ENCODE measurements at regions not wholly inside any gene's neighbourhood (a gene's known extent, or its start where the extent isn't known, plus 50 kb on each side); places are given as distances from the start of the nearest gene placed in this dataset.

DNA sequence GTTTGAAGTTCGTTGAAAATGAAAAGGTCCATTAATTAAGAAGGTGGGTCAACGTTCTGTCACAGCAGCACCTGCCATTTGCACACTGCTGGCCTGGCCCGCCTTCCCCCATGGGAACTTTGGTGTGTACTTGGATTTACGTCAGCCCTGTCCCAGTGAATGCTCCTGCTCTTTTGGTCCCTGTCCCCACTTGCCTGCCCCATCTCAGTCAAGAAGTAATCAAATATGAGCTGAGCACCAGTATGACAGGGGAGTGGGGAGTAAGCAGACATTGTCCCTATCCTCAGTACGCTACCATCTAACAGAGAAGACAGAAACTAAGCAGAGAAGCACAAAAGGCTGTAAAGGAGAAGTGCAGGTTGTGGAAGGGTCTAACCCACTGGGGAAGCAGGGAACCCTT, 65.1 kb downstream of the SLC4A3 start:
- peaks cover 0 to 14% (median 8%) of the 10 kb centered on the region in 9 donors for H3K4me1 ChIP-seq
- no peak overlapping the region for H3K27ac ChIP-seq
- TF ChIP-seq, protein P1, sequence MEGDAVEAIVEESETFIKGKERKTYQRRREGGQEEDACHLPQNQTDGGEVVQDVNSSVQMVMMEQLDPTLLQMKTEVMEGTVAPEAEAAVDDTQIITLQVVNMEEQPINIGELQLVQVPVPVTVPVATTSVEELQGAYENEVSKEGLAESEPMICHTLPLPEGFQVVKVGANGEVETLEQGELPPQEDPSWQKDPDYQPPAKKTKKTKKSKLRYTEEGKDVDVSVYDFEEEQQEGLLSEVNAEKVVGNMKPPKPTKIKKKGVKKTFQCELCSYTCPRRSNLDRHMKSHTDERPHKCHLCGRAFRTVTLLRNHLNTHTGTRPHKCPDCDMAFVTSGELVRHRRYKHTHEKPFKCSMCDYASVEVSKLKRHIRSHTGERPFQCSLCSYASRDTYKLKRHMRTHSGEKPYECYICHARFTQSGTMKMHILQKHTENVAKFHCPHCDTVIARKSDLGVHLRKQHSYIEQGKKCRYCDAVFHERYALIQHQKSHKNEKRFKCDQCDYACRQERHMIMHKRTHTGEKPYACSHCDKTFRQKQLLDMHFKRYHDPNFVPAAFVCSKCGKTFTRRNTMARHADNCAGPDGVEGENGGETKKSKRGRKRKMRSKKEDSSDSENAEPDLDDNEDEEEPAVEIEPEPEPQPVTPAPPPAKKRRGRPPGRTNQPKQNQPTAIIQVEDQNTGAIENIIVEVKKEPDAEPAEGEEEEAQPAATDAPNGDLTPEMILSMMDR (IDR thresholded peaks at IDR 0.05), result no peak
- ATAC-seq (no peak), DNase-seq (no peak)
- intact Hi-C loops (cut with DNase I), result loop anchor here in 2 of 10 donors (5.0 kb wide), 2 partner anchors 150 to 155 kb away; partner anchors contain the start of genes CHPF (in 1 of the 2) and TMEM198 (in 1 of the 2)
- H3K27me3 ChIP-seq, result peaks cover 0 to 21% (median 4%) of the 10 kb centered on the region in 7 donors
- peaks cover 0 to 7% (median 0%) of the 10 kb centered on the region in 11 donors for H3K9me3 ChIP-seq
- H3K4me3 ChIP-seq, result no peak overlapping the region
- H3K36me3 ChIP-seq, result no peaks in the 10 kb centered on the region
- WGBS, 2 donors, result 82 to 89% methylated on average over 5 of the region's 5 CpGs

DNA sequence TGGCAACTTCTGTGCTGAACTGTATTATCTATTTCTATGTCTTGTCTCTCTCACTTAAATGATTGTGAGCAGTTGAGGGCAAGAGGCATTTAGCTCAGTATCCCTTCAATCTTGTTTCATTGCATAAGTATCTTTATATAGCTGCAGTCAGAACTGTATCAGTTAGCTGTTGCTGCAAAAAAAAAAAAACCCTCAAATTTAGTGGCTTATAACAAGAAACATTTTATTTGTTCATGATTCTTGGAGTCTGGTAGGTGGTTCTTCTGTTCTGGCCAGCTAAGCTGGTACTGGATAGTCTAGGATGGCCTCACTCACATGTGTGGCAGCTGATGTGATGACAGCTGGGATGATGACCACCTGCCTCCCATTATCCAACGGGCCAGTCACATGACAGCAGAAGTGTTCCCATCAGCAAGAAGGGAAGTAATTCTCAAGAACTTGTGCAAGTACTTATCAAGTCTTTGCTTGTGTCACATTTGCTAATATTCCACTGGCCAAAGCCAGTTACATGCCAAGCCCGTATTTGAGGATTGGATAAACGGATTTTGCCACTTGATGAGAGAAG, 67.8 kb downstream of the SLC4A3 start:
- Histone ChIP-seq H3K27ac (no peak overlapping the region), H3K4me1 (peaks cover 0 to 13% (median 0%) of the 10 kb centered on the region in 9 donors), H3K36me3 (no peaks in the 10 kb centered on the region), H3K27me3 (peaks cover 0 to 31% (median 0%) of the 10 kb centered on the region in 7 donors), H3K4me3 (no peak overlapping the region), H3K9me3 (peaks cover 0 to 7% (median 0%) of the 10 kb centered on the region in 11 donors)
- DNase-seq (no peak), ATAC-seq (no peak)
- intact Hi-C loops (cut with DNase I), result no loop called here
- TF ChIP-seq, protein P1 (IDR thresholded peaks at IDR 0.05), result no peak
- WGBS, 2 donors, result 44 to 47% methylated on average over 3 of the region's 3 CpGs

DNA sequence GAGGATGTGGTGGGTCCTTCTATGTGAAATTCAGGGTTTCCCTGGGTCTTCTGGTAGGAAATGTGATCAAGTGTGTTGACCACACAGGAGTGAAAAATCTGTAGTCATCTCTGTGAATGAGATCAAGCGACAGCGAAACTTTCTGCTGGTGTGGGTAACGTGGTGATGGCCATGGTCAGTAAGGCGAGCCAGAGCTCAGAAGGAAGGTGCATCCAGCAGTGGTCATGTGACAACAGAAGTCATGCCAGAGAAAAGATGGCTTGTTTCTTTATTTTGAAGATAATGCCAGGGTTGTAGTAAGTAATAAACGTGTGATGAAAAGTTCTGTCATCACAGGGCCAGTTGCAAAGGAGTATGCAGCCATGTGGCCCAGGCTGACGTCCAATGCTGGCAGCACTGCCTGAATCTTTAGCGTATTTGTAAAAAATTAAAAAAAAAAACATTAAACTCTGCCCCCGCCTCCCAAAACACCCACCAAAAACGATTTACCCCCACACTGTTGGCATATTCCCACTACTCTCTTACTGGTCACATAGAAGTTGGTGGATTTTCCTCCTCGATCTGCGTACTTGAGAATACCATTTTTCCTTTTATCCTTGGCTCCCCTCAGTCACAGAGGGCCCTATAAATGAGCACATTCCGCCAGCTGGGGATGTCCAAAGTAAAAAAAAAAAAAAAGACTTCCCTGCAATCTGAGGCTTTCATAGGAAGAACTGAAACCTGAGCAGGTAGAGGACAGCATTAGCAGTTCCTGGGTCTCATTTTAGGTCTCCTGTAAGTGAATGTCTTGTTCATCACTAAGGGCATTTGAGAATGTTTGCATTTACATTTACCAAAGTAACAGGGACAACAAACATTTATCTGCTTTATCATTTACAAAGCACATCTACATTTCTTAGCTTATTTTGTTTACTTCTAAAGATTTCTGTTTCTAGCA, 70.6 kb downstream of the SLC4A3 start:
- 35 to 47% methylated on average over 12 of the region's 12 CpGs for WGBS, 2 donors
- peaks cover 0 to 32% (median 16%) of the 10 kb centered on the region in 9 donors for H3K4me1 ChIP-seq
- peaks cover 0 to 25% (median 0%) of the 10 kb centered on the region in 7 donors for H3K27me3 ChIP-seq
- peaks cover 0 to 7% (median 0%) of the 10 kb centered on the region in 11 donors for H3K9me3 ChIP-seq
- intact Hi-C loops (cut with DNase I), result no loop called here
- H3K36me3 ChIP-seq, result no peaks in the 10 kb centered on the region
- ATAC-seq, result peak in 6 of 8 donors; percentile 30 to 66 (median 42)
- peak in 1 of 2 donors; percentile 33 for DNase-seq
- TF ChIP-seq, protein P1 (IDR thresholded peaks at IDR 0.05), result no peak
- H3K27ac ChIP-seq, result peak overlapping the region in 2 of 10 donors; percentile 16 to 28
- H3K4me3 ChIP-seq, result no peak overlapping the region

DNA sequence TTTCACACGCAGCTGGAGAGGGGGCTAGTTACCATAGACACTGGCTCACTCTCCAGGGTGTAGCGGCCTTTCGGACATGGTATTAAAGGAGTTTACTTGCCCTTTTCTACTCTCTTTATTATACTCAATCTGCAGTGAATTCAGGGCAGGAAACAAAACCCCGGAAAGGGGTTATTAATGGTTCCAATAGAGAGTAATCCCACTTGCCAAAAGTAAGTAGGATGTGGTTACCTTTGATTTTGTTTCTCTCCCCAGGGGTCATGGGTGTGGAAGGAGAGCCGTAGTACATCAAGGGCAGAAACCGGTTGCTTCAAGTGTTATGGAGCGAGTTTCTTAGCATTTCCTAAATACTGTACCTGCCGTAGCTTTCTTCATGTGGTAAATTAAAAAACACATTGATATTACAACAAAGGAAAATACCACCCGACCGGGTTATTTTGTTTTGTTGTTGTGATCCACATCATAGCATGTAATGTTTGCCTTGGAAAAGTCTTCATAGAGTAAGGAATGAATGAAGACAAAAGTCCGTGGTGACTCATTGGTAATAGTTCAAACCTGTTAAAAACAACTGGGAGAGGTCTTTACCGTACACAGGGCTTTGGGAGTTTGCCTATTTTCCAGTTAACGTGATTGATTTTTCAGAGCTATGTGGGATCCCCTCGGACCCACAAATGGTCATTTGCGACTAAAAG, 71.5 kb downstream of the SLC4A3 start:
- DNase-seq (no peak), ATAC-seq (no peak)
- TF ChIP-seq, protein P1 (IDR thresholded peaks at IDR 0.05), result no peak
- intact Hi-C loops (cut with DNase I), result no loop called here
- peaks cover 0 to 7% (median 0%) of the 10 kb centered on the region in 11 donors for H3K9me3 ChIP-seq
- no peaks in the 10 kb centered on the region for H3K36me3 ChIP-seq
- peak overlapping the region in 1 of 10 donors; percentile 16 for H3K27ac ChIP-seq
- no peak overlapping the region for H3K4me3 ChIP-seq
- 72 to 80% methylated on average over 15 of the region's 15 CpGs for WGBS, 2 donors
- H3K4me1 ChIP-seq, result peaks cover 0 to 40% (median 20%) of the 10 kb centered on the region in 9 donors
- H3K27me3 ChIP-seq, result peaks cover 0 to 25% (median 0%) of the 10 kb centered on the region in 7 donors

Measured in heart right ventricle (tissue), 16 donors.